SHP77 treated with DMSO at 0.1 percent for 48 hours (cell line): ENCODE measurements at regions not wholly inside any gene's neighbourhood (a gene's known extent, or its start where the extent isn't known, plus 50 kb on each side); places are given as distances from the start of the nearest gene placed in this dataset.
"Not testable (repeated sequence)": the region's sequence is repeated elsewhere in the genome, so short reads cannot be mapped to it uniquely, and the experiment has no call there.

Experiments
- DNase-seq: peaks from one replicate; lab custom pipeline; 2025; lab: John Stamatoyannopoulos, UW

GRCh38 chr18:40249390-40250080 is 1705.5 kb upstream of the PIK3C3 start:
- DNase-seq = peak; percentile 8

GRCh38 chr18:40245612-40246011 is 1709.4 kb upstream of the PIK3C3 start:
- not testable (repeated sequence) for DNase-seq

- DNase-seq = no peak
Observed at GRCh38 chr18:40243607-40244006, 1711.4 kb upstream of the PIK3C3 start.

- DNase-seq = no peak
Observed at GRCh38 chr18:40235836-40236235, 1719.2 kb upstream of the PIK3C3 start.

GRCh38 chr18:40235323-40235722 is 1719.7 kb upstream of the PIK3C3 start:
- no peak for DNase-seq

GRCh38 chr18:40233931-40234616 is 1721.0 kb upstream of the PIK3C3 start:
- no peak for DNase-seq

GRCh38 chr18:40222776-40223175 is 1732.3 kb upstream of the PIK3C3 start:
- no peak for DNase-seq

- no peak for DNase-seq
Observed at GRCh38 chr18:40216856-40217255, 1738.2 kb upstream of the PIK3C3 start.

- no peak for DNase-seq
Observed at GRCh38 chr18:40215979-40216378, 1739.1 kb upstream of the PIK3C3 start.

GRCh38 chr18:40210696-40211095 is 1744.3 kb upstream of the PIK3C3 start:
- DNase-seq = no peak

GRCh38 chr18:40208958-40209357 is 1746.1 kb upstream of the PIK3C3 start:
- no peak for DNase-seq

- DNase-seq = no peak
Observed at GRCh38 chr18:40197711-40198110, 1757.3 kb upstream of the PIK3C3 start.

GRCh38 chr18:40186677-40187076 is 1768.4 kb upstream of the PIK3C3 start:
- no peak for DNase-seq

- DNase-seq = no peak
Observed at GRCh38 chr18:40179729-40180461, 1775.1 kb upstream of the PIK3C3 start.

- DNase-seq = no peak
Observed at GRCh38 chr18:40168026-40168425, 1787.0 kb upstream of the PIK3C3 start.

- no peak for DNase-seq
Observed at GRCh38 chr18:40163254-40163653, 1791.8 kb upstream of the PIK3C3 start.

- DNase-seq = no peak
Observed at GRCh38 chr18:40160361-40160760, 1794.7 kb upstream of the PIK3C3 start.

- DNase-seq = peak; percentile 34
Observed at GRCh38 chr18:40159141-40160017, 1795.7 kb upstream of the PIK3C3 start.

GRCh38 chr18:40157120-40157519 is 1797.9 kb upstream of the PIK3C3 start:
- no peak for DNase-seq

GRCh38 chr18:40152859-40153258 is 1802.2 kb upstream of the PIK3C3 start:
- no peak for DNase-seq

GRCh38 chr18:40148960-40149359 is 1806.1 kb upstream of the PIK3C3 start:
- DNase-seq = no peak

GRCh38 chr18:40133253-40133652 is 1821.8 kb upstream of the PIK3C3 start:
- DNase-seq = no peak
